ENCODE measurements at regions not wholly inside any gene's neighbourhood (a gene's known extent, or its start where the extent isn't known, plus 50 kb on each side); places are given as distances from the start of the nearest gene placed in this dataset.

- H3K4me3 ChIP-seq, result no peak overlapping the region
- peak overlapping the region in 1 of 21 experiments; percentile 24 for H3K27ac ChIP-seq
Measured at GRCh38 chr9:75592586-75592985, 297.9 kb upstream of the PCSK5 start.

GRCh38 chr9:75593920-75594319 is 296.6 kb upstream of the PCSK5 start:
- Histone ChIP-seq H3K27ac (no peak overlapping the region), H3K4me3 (no peak overlapping the region)

GRCh38 chr9:75599126-75599525 is 291.3 kb upstream of the PCSK5 start:
- no peak overlapping the region for H3K27ac ChIP-seq
- no peak overlapping the region for H3K4me3 ChIP-seq

GRCh38 chr9:75601280-75601679 is 289.2 kb upstream of the PCSK5 start:
- no peak overlapping the region for H3K4me3 ChIP-seq
- no peak overlapping the region for H3K27ac ChIP-seq

GRCh38 chr9:75602060-75602459 is 288.4 kb upstream of the PCSK5 start:
- Histone ChIP-seq H3K4me3 (no peak overlapping the region), H3K27ac (no peak overlapping the region)

GRCh38 chr9:75604661-75605060 is 285.8 kb upstream of the PCSK5 start:
- Histone ChIP-seq H3K4me3 (no peak overlapping the region), H3K27ac (no peak overlapping the region)

GRCh38 chr9:75607521-75607920 is 283.0 kb upstream of the PCSK5 start:
- Histone ChIP-seq H3K27ac (no peak overlapping the region), H3K4me3 (no peak overlapping the region)

- no peak overlapping the region for H3K4me3 ChIP-seq
- no peak overlapping the region for H3K27ac ChIP-seq
Measured at GRCh38 chr9:75609401-75609800, 281.1 kb upstream of the PCSK5 start.

- Histone ChIP-seq H3K4me3 (no peak overlapping the region), H3K27ac (no peak overlapping the region)
Measured at GRCh38 chr9:75610246-75610645, 280.2 kb upstream of the PCSK5 start.

- Histone ChIP-seq H3K27ac (no peak overlapping the region), H3K4me3 (no peak overlapping the region)
Measured at GRCh38 chr9:75612205-75612604, 278.3 kb upstream of the PCSK5 start.

- Histone ChIP-seq H3K27ac (no peak overlapping the region), H3K4me3 (no peak overlapping the region)
Measured at GRCh38 chr9:75612754-75613153, 277.7 kb upstream of the PCSK5 start.

GRCh38 chr9:75615284-75615683 is 275.2 kb upstream of the PCSK5 start:
- no peak overlapping the region for H3K4me3 ChIP-seq
- no peak overlapping the region for H3K27ac ChIP-seq

- Histone ChIP-seq H3K4me3 (no peak overlapping the region), H3K27ac (no peak overlapping the region)
Measured at GRCh38 chr9:75616052-75616451, 274.4 kb upstream of the PCSK5 start.

- Histone ChIP-seq H3K27ac (no peak overlapping the region), H3K4me3 (no peak overlapping the region)
Measured at GRCh38 chr9:75616841-75617566, 273.5 kb upstream of the PCSK5 start.

- Histone ChIP-seq H3K27ac (no peak overlapping the region), H3K4me3 (no peak overlapping the region)
Measured at GRCh38 chr9:75623462-75623861, 267.0 kb upstream of the PCSK5 start.

- Histone ChIP-seq H3K27ac (no peak overlapping the region), H3K4me3 (no peak overlapping the region)
Measured at GRCh38 chr9:75624998-75625397, 265.5 kb upstream of the PCSK5 start.

GRCh38 chr9:75626860-75627259 is 263.6 kb upstream of the PCSK5 start:
- H3K27ac ChIP-seq, result no peak overlapping the region
- no peak overlapping the region for H3K4me3 ChIP-seq

- H3K27ac ChIP-seq, result no peak overlapping the region
- H3K4me3 ChIP-seq, result no peak overlapping the region
Measured at GRCh38 chr9:75628952-75629351, 261.5 kb upstream of the PCSK5 start.

GRCh38 chr9:75633451-75634057 is 256.9 kb upstream of the PCSK5 start:
- Histone ChIP-seq H3K27ac (no peak overlapping the region), H3K4me3 (no peak overlapping the region)

GRCh38 chr9:75636427-75637045 is 253.9 kb upstream of the PCSK5 start:
- no peak overlapping the region for H3K27ac ChIP-seq
- no peak overlapping the region for H3K4me3 ChIP-seq

GRCh38 chr9:75639971-75640610 is 250.4 kb upstream of the PCSK5 start:
- Histone ChIP-seq H3K27ac (no peak overlapping the region), H3K4me3 (no peak overlapping the region)
